Nephron (organoid): ENCODE measurements at regions not wholly inside any gene's neighbourhood (a gene's known extent, or its start where the extent isn't known, plus 50 kb on each side); places are given as distances from the start of the nearest gene placed in this dataset.

Source experiments
- H3K27ac Mint-ChIP-seq, 3 experiments: 2 replicates each; pipeline ENCODE4 v1.8.0; 2020; ENCODE audit warnings: mixed read lengths in 3 of 3, mild to moderate bottlenecking in 2 of 3, moderate library complexity in 1 of 3
- H3K27me3 Mint-ChIP-seq: 2 replicates; pipeline ENCODE4 v1.8.0; 2021; ENCODE audit warnings: low read depth, mild to moderate bottlenecking, moderate library complexity, mixed read lengths
- H3K36me3 Mint-ChIP-seq: 2 replicates; pipeline ENCODE4 v1.8.0; 2020; ENCODE audit warnings: low read depth, mixed read lengths
- H3K4me1 Mint-ChIP-seq: 2 replicates; pipeline ENCODE4 v1.8.0; 2020; ENCODE audit warnings: mixed read lengths
- H3K4me3 Mint-ChIP-seq, 3 experiments: 2 replicates each; pipeline ENCODE4 v1.8.0; 2020; ENCODE audit warnings: mild to moderate bottlenecking in 3 of 3, mixed read lengths in 3 of 3, moderate library complexity in 2 of 3
- H3K9me3 Mint-ChIP-seq: 2 replicates; pipeline ENCODE4 v1.8.0; 2020; ENCODE audit warnings: mixed read lengths
- TF ChIP-seq, protein P1 (sequence below), 3 experiments: fragments of 200-600 bp; sonication (generic); IDR thresholded peaks; one replicate each; pipeline ENCODE4 v1.5.0; 2021; ENCODE audit warnings: antibody characterized with exemption in 3 of 3; ENCODE audit not compliant: unreplicated experiment in 3 of 3

DNA sequence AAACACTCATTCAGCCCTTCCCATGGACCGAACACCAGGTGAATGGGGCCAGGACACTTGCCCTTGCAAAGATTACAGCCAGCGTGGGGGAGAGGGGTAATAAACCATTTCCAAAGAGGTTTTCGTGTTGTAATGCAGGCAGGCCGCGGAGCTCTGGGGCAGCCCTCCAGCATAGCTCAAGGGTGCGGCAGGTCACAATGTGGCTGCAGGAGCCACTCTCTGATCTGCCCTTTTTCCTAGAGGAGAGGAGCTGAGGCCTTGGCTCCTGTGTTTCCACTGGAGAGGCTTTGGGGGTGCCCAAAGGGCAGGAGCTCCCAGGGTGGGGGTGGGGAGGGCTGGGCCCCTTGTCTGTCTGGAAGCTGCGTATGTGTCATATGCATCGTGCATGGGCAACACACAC lies 134.2 kb upstream of the NECTIN1 start:
- no peak overlapping the region for H3K4me3 Mint-ChIP-seq
- peak overlapping the region; percentile 20 to 48 (median 23) for H3K27ac Mint-ChIP-seq
- H3K27me3 Mint-ChIP-seq = peaks cover 41% of the 10 kb centered on the region
- no peaks in the 10 kb centered on the region for H3K9me3 Mint-ChIP-seq
- H3K36me3 Mint-ChIP-seq = no peaks in the 10 kb centered on the region
- TF ChIP-seq, protein P1, sequence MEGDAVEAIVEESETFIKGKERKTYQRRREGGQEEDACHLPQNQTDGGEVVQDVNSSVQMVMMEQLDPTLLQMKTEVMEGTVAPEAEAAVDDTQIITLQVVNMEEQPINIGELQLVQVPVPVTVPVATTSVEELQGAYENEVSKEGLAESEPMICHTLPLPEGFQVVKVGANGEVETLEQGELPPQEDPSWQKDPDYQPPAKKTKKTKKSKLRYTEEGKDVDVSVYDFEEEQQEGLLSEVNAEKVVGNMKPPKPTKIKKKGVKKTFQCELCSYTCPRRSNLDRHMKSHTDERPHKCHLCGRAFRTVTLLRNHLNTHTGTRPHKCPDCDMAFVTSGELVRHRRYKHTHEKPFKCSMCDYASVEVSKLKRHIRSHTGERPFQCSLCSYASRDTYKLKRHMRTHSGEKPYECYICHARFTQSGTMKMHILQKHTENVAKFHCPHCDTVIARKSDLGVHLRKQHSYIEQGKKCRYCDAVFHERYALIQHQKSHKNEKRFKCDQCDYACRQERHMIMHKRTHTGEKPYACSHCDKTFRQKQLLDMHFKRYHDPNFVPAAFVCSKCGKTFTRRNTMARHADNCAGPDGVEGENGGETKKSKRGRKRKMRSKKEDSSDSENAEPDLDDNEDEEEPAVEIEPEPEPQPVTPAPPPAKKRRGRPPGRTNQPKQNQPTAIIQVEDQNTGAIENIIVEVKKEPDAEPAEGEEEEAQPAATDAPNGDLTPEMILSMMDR (IDR thresholded peaks at IDR 0.05; ENCODE audit: unreplicated experiment in 3 of 3) = no peak
- peaks cover 29% of the 10 kb centered on the region for H3K4me1 Mint-ChIP-seq

DNA sequence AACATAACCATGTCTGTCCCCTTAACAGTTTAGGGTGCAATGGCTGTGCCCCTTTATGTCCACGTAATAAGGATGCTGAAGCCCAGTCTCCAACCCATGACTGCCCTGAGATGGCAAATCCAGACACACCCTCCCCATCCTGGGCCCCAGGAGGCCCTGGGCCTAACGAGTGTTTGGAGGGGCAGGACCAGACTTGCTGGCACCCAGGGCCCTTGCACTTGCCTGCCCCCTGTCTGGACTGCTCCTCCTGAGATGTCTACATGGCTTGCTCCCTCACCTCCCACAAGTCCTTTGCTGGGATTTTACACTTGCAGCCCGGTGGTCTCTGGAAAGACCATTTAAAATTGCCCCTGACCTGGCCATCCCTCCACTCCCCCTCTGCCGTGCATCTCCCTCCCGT lies 132.2 kb upstream of the NECTIN1 start:
- H3K4me1 Mint-ChIP-seq = peaks cover 37% of the 10 kb centered on the region

DNA sequence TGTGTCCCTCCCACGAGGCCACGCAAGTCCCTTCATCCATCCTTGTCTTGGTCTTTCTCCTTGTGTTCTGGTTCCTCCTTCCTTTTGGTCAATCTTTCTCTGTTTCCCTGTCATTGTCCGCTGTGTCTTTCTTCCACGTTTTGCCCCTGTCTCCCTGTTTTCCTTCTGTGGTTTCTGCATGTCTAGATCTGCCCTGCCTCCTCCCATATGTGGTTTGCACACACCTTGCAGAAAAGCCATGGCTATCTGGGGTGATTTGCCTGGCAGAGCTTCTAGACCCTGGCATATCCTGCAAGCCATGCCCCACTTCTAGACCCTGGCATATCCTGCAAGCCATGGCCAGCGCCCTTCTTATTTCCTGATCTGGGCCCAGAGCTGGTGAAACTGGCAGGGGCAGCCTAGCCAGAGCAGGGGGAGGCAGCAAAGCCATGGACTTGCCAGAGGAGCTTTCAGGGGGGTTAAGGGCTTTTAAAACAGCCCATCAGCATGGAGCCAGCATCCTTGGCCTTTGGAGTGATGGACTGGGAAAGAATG lies 131.6 kb upstream of the NECTIN1 start:
- H3K4me3 Mint-ChIP-seq = no peak overlapping the region
- TF ChIP-seq, protein P1 (IDR thresholded peaks at IDR 0.05; ENCODE audit: unreplicated experiment in 3 of 3) = no peak
- H3K27ac Mint-ChIP-seq = no peak overlapping the region
- peaks cover 51% of the 10 kb centered on the region for H3K27me3 Mint-ChIP-seq
- no peaks in the 10 kb centered on the region for H3K9me3 Mint-ChIP-seq
- H3K36me3 Mint-ChIP-seq = no peaks in the 10 kb centered on the region
- H3K4me1 Mint-ChIP-seq = peaks cover 33% of the 10 kb centered on the region

More for the DNA sequence above, 132.2 kb upstream of the NECTIN1 start:
- Mint-ChIP-seq H3K4me3 (no peak overlapping the region), H3K36me3 (no peaks in the 10 kb centered on the region), H3K27me3 (peaks cover 51% of the 10 kb centered on the region), H3K27ac (no peak overlapping the region), H3K9me3 (no peaks in the 10 kb centered on the region)
- TF ChIP-seq, protein P1 (IDR thresholded peaks at IDR 0.05; ENCODE audit: unreplicated experiment in 3 of 3) = no peak

DNA sequence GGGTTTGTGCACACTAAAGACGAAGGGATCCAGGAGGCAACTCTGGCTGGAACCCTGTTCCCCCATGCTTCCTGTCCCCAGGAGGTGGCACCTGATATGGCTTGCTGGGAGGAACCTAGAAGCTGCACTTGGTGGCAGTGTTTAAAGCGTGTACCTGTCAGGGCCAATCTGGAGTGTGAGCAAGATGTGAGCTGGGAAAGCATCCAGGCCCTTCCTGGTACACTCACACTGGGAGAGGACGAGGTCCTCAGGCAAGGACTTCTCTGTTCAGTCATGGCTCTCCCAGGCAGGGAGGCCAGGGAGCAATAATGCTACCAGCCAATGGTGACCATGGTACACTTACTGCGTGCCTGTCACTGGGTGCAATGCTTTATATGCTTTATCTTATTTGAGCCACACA lies 130.7 kb upstream of the NECTIN1 start:
- TF ChIP-seq, protein P1 (IDR thresholded peaks at IDR 0.05; ENCODE audit: unreplicated experiment in 3 of 3) = no peak
- Mint-ChIP-seq H3K36me3 (no peaks in the 10 kb centered on the region), H3K9me3 (no peaks in the 10 kb centered on the region), H3K27ac (no peak overlapping the region), H3K4me1 (peaks cover 31% of the 10 kb centered on the region), H3K4me3 (no peak overlapping the region), H3K27me3 (peaks cover 48% of the 10 kb centered on the region)

DNA sequence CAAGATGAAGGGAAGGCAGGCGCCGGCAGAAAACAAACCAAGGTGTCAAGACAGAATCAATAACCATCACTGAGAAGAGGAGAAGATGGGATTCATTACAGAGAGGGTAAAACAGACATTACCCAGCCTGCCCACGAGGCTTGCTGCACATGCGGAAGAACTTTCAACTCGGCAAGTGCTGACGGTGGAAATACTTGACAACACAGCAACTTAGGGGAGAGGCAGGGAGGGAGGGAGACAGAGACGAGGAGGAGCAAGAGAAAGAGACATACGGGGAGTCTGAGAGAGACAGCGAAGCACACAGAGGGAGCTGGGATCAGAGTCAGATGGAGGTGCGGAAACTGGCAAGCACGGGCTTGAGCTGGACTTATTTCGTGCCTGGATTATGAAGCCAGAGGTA lies 129.3 kb upstream of the NECTIN1 start:
- H3K4me3 Mint-ChIP-seq = no peak overlapping the region
- peaks cover 38% of the 10 kb centered on the region for H3K27me3 Mint-ChIP-seq
- no peaks in the 10 kb centered on the region for H3K36me3 Mint-ChIP-seq
- peak overlapping the region in 2 of 3 experiments; percentile 15 to 45 for H3K27ac Mint-ChIP-seq
- H3K9me3 Mint-ChIP-seq = no peaks in the 10 kb centered on the region
- TF ChIP-seq, protein P1 (IDR thresholded peaks at IDR 0.05; ENCODE audit: unreplicated experiment in 3 of 3) = no peak
- H3K4me1 Mint-ChIP-seq = peaks cover 19% of the 10 kb centered on the region
